ENCODE measurements at regions not wholly inside any gene's neighbourhood (a gene's known extent, or its start where the extent isn't known, plus 50 kb on each side); places are given as distances from the start of the nearest gene placed in this dataset.

GRCh38 chr22:47225931-47226633 lies 463.6 kb downstream of the TBC1D22A start:
- Histone ChIP-seq H3K9me3 (peaks cover 0 to 6% (median 0%) of the 10 kb centered on the region in 8 donors), H3K27ac (no peak overlapping the region), H3K4me1 (no peaks in the 10 kb centered on the region), H3K27me3 (replicated peaks in 1 of 7) (peaks cover 0 to 6% (median 0%) of the 10 kb centered on the region in 7 donors), H3K4me3 (no peak overlapping the region), H3K36me3 (no peaks in the 10 kb centered on the region)
- DNase-seq, result no peak
- 70 to 95% (median 90%) methylated on average over 6 to 15 of the region's 15 CpGs for WGBS, 5 donors
- intact Hi-C loops (cut with DNase I; ENCODE audit: low total_unique reads), result no loop called here
- TF ChIP-seq, protein P1, sequence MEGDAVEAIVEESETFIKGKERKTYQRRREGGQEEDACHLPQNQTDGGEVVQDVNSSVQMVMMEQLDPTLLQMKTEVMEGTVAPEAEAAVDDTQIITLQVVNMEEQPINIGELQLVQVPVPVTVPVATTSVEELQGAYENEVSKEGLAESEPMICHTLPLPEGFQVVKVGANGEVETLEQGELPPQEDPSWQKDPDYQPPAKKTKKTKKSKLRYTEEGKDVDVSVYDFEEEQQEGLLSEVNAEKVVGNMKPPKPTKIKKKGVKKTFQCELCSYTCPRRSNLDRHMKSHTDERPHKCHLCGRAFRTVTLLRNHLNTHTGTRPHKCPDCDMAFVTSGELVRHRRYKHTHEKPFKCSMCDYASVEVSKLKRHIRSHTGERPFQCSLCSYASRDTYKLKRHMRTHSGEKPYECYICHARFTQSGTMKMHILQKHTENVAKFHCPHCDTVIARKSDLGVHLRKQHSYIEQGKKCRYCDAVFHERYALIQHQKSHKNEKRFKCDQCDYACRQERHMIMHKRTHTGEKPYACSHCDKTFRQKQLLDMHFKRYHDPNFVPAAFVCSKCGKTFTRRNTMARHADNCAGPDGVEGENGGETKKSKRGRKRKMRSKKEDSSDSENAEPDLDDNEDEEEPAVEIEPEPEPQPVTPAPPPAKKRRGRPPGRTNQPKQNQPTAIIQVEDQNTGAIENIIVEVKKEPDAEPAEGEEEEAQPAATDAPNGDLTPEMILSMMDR (IDR thresholded peaks at IDR 0.05 in 8 of 11, conservative IDR thresholded peaks at IDR 0.05 in 3 of 11), result no peak
- no peak for TF ChIP-seq POLR2AphosphoS5 (IDR thresholded peaks at IDR 0.05)
- TF ChIP-seq POLR2A (IDR thresholded peaks at IDR 0.05), result no peak

- Histone ChIP-seq H3K27ac (no peak overlapping the region), H3K27me3 (replicated peaks in 1 of 7) (peaks cover 0 to 6% (median 0%) of the 10 kb centered on the region in 7 donors), H3K4me3 (no peak overlapping the region), H3K9me3 (peaks cover 0 to 6% (median 0%) of the 10 kb centered on the region in 8 donors), H3K36me3 (no peaks in the 10 kb centered on the region), H3K4me1 (no peaks in the 10 kb centered on the region)
- no peak for DNase-seq
- WGBS, 5 donors, result 83 to 94% (median 92%) methylated on average over 8 to 11 of the region's 11 CpGs
- intact Hi-C loops (cut with DNase I; ENCODE audit: low total_unique reads), result no loop called here
- no peak for TF ChIP-seq POLR2A (IDR thresholded peaks at IDR 0.05)
- TF ChIP-seq, protein P1 (IDR thresholded peaks at IDR 0.05 in 8 of 11, conservative IDR thresholded peaks at IDR 0.05 in 3 of 11), result no peak
- TF ChIP-seq POLR2AphosphoS5 (IDR thresholded peaks at IDR 0.05), result no peak
These were observed 462.9 kb downstream of the TBC1D22A start for GRCh38 chr22:47225080-47225930.

Small RNAs in the stretch of these regions (microRNA-seq; reads per million reads assigned to microRNA genes)
- gene MIR3201 (0 reads per million in 3 donors), gene MIR3667 (7.9 to 19.6 (median 13.4) reads per million in 3 donors), gene MIR4535 (0 reads per million in 3 donors)

Small RNAs in the stretch of these regions (small RNA-seq; reads per million reads assigned to genes)
- 0 reads per million in 4 donors for gene MIR3201
- gene MIR3667, result 0 to 0.12 (median 0) reads per million in 4 donors
- 0 reads per million in 4 donors for gene MIR4535

Measured in spleen (tissue), 11 donors.